Subcutaneous abdominal adipose tissue (tissue), 5 donors: ENCODE measurements at regions not wholly inside any gene's neighbourhood (a gene's known extent, or its start where the extent isn't known, plus 50 kb on each side); places are given as distances from the start of the nearest gene placed in this dataset.

ENCODE experiments used
- H3K27ac ChIP-seq: one replicate; pipeline ENCODE4 v1.7.0; 2013; ENCODE audit warnings: low read depth, mild to moderate bottlenecking, inconsistent platforms, low read length, moderate library complexity
- H3K27me3 ChIP-seq, 5 donors: one replicate each; pipeline ENCODE4 v1.7.0; 2013; ENCODE audit warnings: low read length in 5 of 5, inconsistent platforms in 1 of 5; ENCODE audit not compliant: control insufficient read depth in 5 of 5, insufficient read depth in 4 of 5
- H3K36me3 ChIP-seq, 5 donors: one replicate each; pipeline ENCODE4 v1.7.0; 2013; ENCODE audit warnings: low read length in 5 of 5; ENCODE audit not compliant: control insufficient read depth in 5 of 5, insufficient read depth in 5 of 5
- H3K4me1 ChIP-seq, 5 donors: one replicate each; pipeline ENCODE4 v1.7.0; 2013; ENCODE audit warnings: low read length in 5 of 5, mild to moderate bottlenecking in 3 of 5, moderate library complexity in 1 of 5; ENCODE audit not compliant: control insufficient read depth in 5 of 5, insufficient read depth in 5 of 5
- H3K4me3 ChIP-seq, 5 donors: one replicate each; pipeline ENCODE4 v1.7.0; 2013; ENCODE audit warnings: low read length in 5 of 5, low read depth in 1 of 5
- H3K9ac ChIP-seq, 5 donors: one replicate each; pipeline ENCODE4 v1.7.0; 2013; ENCODE audit warnings: low read length in 5 of 5, mild to moderate bottlenecking in 4 of 5, moderate library complexity in 3 of 5
- H3K9me3 ChIP-seq, 5 donors: one replicate each; pipeline ENCODE4 v1.7.0; 2013; ENCODE audit warnings: low read length in 5 of 5; ENCODE audit not compliant: control insufficient read depth in 5 of 5
- donor health status: healthy.
- donor health status: healthy.
- donor health status: healthy.
- donor health status: healthy.
- donor health status: healthy.

- no peak overlapping the region for H3K4me3 ChIP-seq
- H3K27ac ChIP-seq, result no peak overlapping the region
- no peak overlapping the region for H3K9ac ChIP-seq
- H3K27me3 ChIP-seq, result no peaks in the 10 kb centered on the region
- no peaks in the 10 kb centered on the region for H3K4me1 ChIP-seq
- no peaks in the 10 kb centered on the region for H3K36me3 ChIP-seq
- H3K9me3 ChIP-seq, result no peaks in the 10 kb centered on the region
Measured at GRCh38 chr4:132276185-132276584, 872.9 kb upstream of the PCDH10 start.

DNA sequence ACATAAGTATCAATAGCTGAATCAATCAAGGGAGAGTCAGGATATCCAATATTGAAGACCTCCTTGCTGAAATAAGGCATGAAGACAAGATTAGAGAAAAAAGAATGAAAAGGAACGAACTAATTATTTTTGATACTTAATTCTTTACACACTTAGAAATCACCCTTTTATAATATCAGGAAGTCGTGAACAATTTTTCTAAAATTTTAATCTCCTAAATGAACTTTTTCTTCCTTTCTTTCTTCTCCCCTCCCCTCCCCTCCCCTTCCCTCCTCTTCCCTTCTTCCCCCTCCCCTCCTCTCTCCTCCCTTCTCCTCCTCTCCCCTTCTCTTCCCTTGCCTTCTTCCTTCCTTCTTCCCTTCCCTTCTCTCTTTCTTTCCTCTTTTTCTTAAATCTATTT, 872.1 kb upstream of the PCDH10 start:
- H3K36me3 ChIP-seq, result no peaks in the 10 kb centered on the region
- no peak overlapping the region for H3K27ac ChIP-seq
- H3K27me3 ChIP-seq, result no peaks in the 10 kb centered on the region
- no peaks in the 10 kb centered on the region for H3K4me1 ChIP-seq
- H3K9me3 ChIP-seq, result no peaks in the 10 kb centered on the region
- H3K4me3 ChIP-seq, result no peak overlapping the region
- no peak overlapping the region for H3K9ac ChIP-seq

DNA sequence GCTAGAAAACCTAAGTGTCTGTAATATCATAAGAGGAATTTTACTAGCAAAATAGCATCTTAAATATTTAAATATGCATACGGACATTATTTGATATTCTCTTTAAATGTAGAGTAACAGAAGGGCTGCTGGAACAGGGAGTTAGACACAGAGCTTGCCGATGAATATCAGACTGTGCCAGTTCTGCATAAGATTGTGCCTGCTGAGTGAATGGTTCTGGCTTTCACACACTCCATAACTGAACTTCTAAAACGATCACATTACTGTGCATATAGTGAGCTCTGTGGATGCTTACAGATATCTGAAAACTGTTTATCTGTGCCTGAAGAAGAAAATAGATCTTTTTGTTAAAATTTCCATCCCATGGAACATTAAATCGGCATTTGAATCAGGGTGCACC, 867.4 kb upstream of the PCDH10 start:
- Histone ChIP-seq H3K36me3 (no peaks in the 10 kb centered on the region), H3K27ac (no peak overlapping the region), H3K9ac (no peak overlapping the region), H3K9me3 (peaks cover 0 to 11% (median 6%) of the 10 kb centered on the region in 5 donors), H3K4me1 (no peaks in the 10 kb centered on the region), H3K27me3 (no peaks in the 10 kb centered on the region), H3K4me3 (no peak overlapping the region)

DNA sequence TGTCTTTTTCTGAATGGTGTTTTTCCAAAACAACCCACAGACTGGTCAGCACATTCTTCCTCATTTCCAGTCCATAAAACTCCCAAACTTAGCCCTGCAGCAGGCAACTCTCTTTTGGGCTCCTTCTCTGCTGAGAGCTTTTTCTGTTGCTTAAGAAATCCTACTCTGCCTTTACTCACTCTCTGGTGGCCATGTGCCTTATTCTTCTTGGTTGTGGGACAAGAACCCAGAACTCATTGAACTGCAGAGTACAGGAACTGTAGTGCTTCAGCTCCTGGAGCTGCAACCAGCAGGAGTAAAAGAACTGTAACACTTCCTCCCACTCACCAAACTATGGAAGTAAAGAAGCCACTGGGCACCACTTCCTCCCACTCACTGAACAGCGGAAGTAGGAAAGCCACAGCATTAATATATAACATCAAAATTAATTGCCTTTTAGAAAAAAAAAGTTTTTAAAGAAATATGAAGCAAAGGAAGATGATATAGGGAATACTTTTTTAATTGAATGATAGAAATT, 864.1 kb upstream of the PCDH10 start:
- Histone ChIP-seq H3K9ac (no peak overlapping the region), H3K4me3 (no peak overlapping the region), H3K27me3 (no peaks in the 10 kb centered on the region), H3K9me3 (peaks cover 0 to 11% (median 6%) of the 10 kb centered on the region in 5 donors), H3K27ac (no peak overlapping the region), H3K4me1 (no peaks in the 10 kb centered on the region), H3K36me3 (no peaks in the 10 kb centered on the region)

- no peaks in the 10 kb centered on the region for H3K36me3 ChIP-seq
- H3K27ac ChIP-seq, result no peak overlapping the region
- no peaks in the 10 kb centered on the region for H3K4me1 ChIP-seq
Measured at GRCh38 chr4:132297346-132297745, 851.7 kb upstream of the PCDH10 start.

DNA sequence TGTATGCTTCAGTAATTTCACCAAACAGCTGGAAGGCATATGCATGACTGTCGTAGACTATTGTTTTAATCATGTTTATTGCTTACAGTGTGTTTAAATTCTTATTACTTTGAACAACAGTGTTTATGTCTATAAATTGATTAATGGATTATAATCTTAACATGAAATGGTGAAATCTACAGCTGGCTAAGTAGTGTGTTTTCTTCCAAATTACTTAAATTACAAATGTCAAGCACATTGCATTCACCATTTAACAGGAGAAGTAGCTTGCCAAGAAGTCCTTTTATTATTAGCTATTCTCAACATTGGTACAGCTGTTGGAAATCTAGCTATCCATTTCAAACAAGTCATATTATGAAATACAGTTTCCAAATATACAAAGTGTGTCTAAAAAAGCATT, 849.3 kb upstream of the PCDH10 start:
- Histone ChIP-seq H3K27ac (no peak overlapping the region), H3K36me3 (no peaks in the 10 kb centered on the region), H3K9ac (no peak overlapping the region), H3K4me1 (no peaks in the 10 kb centered on the region), H3K4me3 (no peak overlapping the region), H3K9me3 (no peaks in the 10 kb centered on the region), H3K27me3 (no peaks in the 10 kb centered on the region)

More at GRCh38 chr4:132297346-132297745, 851.7 kb upstream of the PCDH10 start:
- Histone ChIP-seq H3K4me3 (no peak overlapping the region), H3K27me3 (no peaks in the 10 kb centered on the region), H3K9me3 (no peaks in the 10 kb centered on the region), H3K9ac (no peak overlapping the region)

- no peak overlapping the region for H3K9ac ChIP-seq
- no peak overlapping the region for H3K4me3 ChIP-seq
- H3K27ac ChIP-seq, result no peak overlapping the region
- no peaks in the 10 kb centered on the region for H3K36me3 ChIP-seq
- H3K27me3 ChIP-seq, result no peaks in the 10 kb centered on the region
- no peaks in the 10 kb centered on the region for H3K9me3 ChIP-seq
- no peaks in the 10 kb centered on the region for H3K4me1 ChIP-seq
Measured at GRCh38 chr4:132312521-132312920, 836.6 kb upstream of the PCDH10 start.

DNA sequence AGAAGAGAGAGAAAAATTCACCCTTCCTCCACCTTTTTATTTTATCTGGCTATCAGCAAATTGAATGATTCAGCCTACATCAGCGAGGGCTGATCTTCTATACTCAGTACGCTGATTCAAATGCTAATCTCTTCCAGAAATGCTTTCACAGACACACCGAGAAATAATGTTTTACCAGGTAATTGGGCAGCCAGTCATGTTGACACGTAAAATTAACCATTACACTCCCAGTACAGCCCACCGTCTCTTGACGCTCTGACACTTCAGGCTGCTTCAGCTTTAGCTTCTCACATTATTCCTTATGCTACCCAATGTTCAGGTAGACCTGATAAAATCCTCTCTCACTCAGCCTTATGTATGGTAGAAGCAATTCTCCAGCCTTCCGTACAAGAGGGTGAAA, 835.2 kb upstream of the PCDH10 start:
- H3K4me1 ChIP-seq, result no peaks in the 10 kb centered on the region
- H3K27me3 ChIP-seq, result no peaks in the 10 kb centered on the region
- no peak overlapping the region for H3K4me3 ChIP-seq
- H3K9me3 ChIP-seq, result no peaks in the 10 kb centered on the region
- no peaks in the 10 kb centered on the region for H3K36me3 ChIP-seq
- no peak overlapping the region for H3K27ac ChIP-seq
- no peak overlapping the region for H3K9ac ChIP-seq

GRCh38 chr4:132316738-132317137, 832.4 kb upstream of the PCDH10 start:
- Histone ChIP-seq H3K27ac (no peak overlapping the region), H3K27me3 (no peaks in the 10 kb centered on the region), H3K9ac (no peak overlapping the region), H3K4me1 (no peaks in the 10 kb centered on the region), H3K4me3 (no peak overlapping the region), H3K9me3 (peaks cover 0 to 2% (median 0%) of the 10 kb centered on the region in 5 donors), H3K36me3 (no peaks in the 10 kb centered on the region)

GRCh38 chr4:132317923-132318322, 831.2 kb upstream of the PCDH10 start:
- Histone ChIP-seq H3K4me3 (no peak overlapping the region), H3K4me1 (no peaks in the 10 kb centered on the region), H3K9ac (no peak overlapping the region), H3K27ac (no peak overlapping the region), H3K36me3 (no peaks in the 10 kb centered on the region), H3K27me3 (no peaks in the 10 kb centered on the region), H3K9me3 (peaks cover 0 to 2% (median 0%) of the 10 kb centered on the region in 5 donors)

GRCh38 chr4:132328761-132329160, 820.3 kb upstream of the PCDH10 start:
- no peaks in the 10 kb centered on the region for H3K27me3 ChIP-seq
- no peaks in the 10 kb centered on the region for H3K36me3 ChIP-seq
- no peak overlapping the region for H3K27ac ChIP-seq
- no peaks in the 10 kb centered on the region for H3K4me1 ChIP-seq
- no peak overlapping the region for H3K4me3 ChIP-seq
- H3K9ac ChIP-seq, result no peak overlapping the region
- H3K9me3 ChIP-seq, result no peaks in the 10 kb centered on the region
